Osteoblast (primary cell): ENCODE measurements at regions not wholly inside any gene's neighbourhood (a gene's known extent, or its start where the extent isn't known, plus 50 kb on each side); places are given as distances from the start of the nearest gene placed in this dataset.

Experiments used
- DNase-seq: peaks from one replicate; pipeline ENCODE4 v3.0.0; 2011; ENCODE audit warnings: low spot score, mixed read lengths; ENCODE audit not compliant: insufficient read length; ENCODE audit errors: missing footprints
- H2AFZ ChIP-seq: 2 replicates; pipeline ENCODE4 v1.6.0; 2011; ENCODE audit warnings: mild to moderate bottlenecking, low read length
- H3K27ac ChIP-seq: 2 replicates; pipeline ENCODE4 v1.5.1; 2011; ENCODE audit warnings: mild to moderate bottlenecking, low read depth, low read length, moderate library complexity
- H3K27me3 ChIP-seq: 2 replicates; pipeline ENCODE4 v1.6.0; 2012; ENCODE audit warnings: mild to moderate bottlenecking, control low read depth, inconsistent platforms, low read length, moderate library complexity; ENCODE audit not compliant: insufficient read depth
- H3K36me3 ChIP-seq: 2 replicates; pipeline ENCODE4 v1.5.1; 2011; ENCODE audit warnings: mild to moderate bottlenecking, low read length, control low read depth, moderate library complexity; ENCODE audit not compliant: insufficient read depth
- H3K4me1 ChIP-seq: 2 replicates; pipeline ENCODE4 v1.5.1; 2011; ENCODE audit warnings: mild to moderate bottlenecking, low read length, control low read depth, moderate library complexity; ENCODE audit not compliant: insufficient read depth
- H3K4me2 ChIP-seq: 2 replicates; pipeline ENCODE4 v1.6.0; 2011; ENCODE audit warnings: mild to moderate bottlenecking, low read length; ENCODE audit not compliant: insufficient read depth
- H3K4me3 ChIP-seq: fragments of 200-600 bp; sonication (generic); 3 replicates; pipeline ENCODE4 v1.5.1; 2012; ENCODE audit warnings: mild to moderate bottlenecking, low read length, inconsistent platforms; ENCODE audit not compliant: insufficient read depth
- H3K79me2 ChIP-seq: 2 replicates; pipeline ENCODE4 v1.6.0; 2012; ENCODE audit warnings: mild to moderate bottlenecking, low read length, control low read depth, inconsistent platforms; ENCODE audit not compliant: insufficient read depth
- H3K9me3 ChIP-seq: 2 replicates; pipeline ENCODE4 v1.5.1; 2011; ENCODE audit warnings: low read depth, low read length, control low read depth
- H4K20me1 ChIP-seq: 2 replicates; pipeline ENCODE4 v1.6.0; 2012; ENCODE audit warnings: mild to moderate bottlenecking, low read length, control low read depth; ENCODE audit not compliant: insufficient read depth
- TF ChIP-seq, protein P1 (sequence below): IDR thresholded peaks from 2 replicates; pipeline ENCODE4 v1.5.1; 2011; ENCODE audit warnings: mild to moderate bottlenecking, low read depth, low read length, moderate library complexity; ENCODE audit errors: extremely low read depth

DNA sequence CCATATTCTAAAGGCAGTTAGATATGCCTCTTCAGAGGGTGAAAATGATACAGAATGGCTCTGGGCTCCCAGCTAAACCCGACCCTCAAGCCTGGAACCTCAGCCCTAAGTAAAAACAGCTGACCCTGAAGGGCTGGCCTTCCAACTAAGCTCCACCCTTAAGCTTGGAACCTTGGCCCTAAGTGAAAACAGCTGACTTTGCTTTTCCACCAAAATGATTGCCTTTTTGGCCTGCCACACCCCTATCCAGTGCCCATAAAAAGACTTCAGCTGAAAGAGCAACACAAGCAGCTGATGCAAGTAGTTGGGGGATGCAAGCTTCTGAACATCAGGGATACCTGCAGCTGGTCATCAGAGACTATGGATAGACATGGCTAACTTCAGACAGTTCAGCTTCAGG, 647.4 kb upstream of the SGCD start:
- Histone ChIP-seq H3K4me2 (no peak overlapping the region), H3K27me3 (no peaks in the 10 kb centered on the region), H3K79me2 (no peaks in the 10 kb centered on the region), H3K4me1 (no peaks in the 10 kb centered on the region), H2AFZ (no peak overlapping the region), H3K9me3 (no peaks in the 10 kb centered on the region), H4K20me1 (no peaks in the 10 kb centered on the region), H3K27ac (no peak overlapping the region), H3K4me3 (no peak overlapping the region), H3K36me3 (no peaks in the 10 kb centered on the region)
- TF ChIP-seq, protein P1, sequence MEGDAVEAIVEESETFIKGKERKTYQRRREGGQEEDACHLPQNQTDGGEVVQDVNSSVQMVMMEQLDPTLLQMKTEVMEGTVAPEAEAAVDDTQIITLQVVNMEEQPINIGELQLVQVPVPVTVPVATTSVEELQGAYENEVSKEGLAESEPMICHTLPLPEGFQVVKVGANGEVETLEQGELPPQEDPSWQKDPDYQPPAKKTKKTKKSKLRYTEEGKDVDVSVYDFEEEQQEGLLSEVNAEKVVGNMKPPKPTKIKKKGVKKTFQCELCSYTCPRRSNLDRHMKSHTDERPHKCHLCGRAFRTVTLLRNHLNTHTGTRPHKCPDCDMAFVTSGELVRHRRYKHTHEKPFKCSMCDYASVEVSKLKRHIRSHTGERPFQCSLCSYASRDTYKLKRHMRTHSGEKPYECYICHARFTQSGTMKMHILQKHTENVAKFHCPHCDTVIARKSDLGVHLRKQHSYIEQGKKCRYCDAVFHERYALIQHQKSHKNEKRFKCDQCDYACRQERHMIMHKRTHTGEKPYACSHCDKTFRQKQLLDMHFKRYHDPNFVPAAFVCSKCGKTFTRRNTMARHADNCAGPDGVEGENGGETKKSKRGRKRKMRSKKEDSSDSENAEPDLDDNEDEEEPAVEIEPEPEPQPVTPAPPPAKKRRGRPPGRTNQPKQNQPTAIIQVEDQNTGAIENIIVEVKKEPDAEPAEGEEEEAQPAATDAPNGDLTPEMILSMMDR: no peak
- DNase-seq: no peak

DNA sequence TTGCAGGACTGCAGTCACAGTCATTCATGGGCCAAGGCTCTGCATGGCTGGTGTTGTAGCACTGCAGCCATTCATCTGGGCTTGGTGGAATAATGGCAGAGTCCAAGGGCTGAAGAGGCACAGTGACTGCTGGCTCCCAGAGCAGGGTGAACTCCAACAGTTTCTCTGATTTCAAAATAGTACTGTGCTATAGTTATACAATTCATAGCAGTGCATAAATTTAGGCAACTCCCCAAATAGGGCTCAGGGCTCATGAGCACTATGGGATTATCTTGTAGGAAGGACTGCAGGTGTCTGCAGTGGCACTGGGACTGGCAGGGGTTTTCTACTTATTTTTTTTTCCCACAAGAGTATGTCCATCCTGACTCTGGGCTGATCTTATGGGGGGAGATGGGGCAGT, 642.5 kb upstream of the SGCD start:
- H4K20me1 ChIP-seq: no peaks in the 10 kb centered on the region
- H3K27ac ChIP-seq: no peak overlapping the region
- TF ChIP-seq, protein P1: no peak
- no peak overlapping the region for H3K4me3 ChIP-seq
- no peak for DNase-seq
- no peaks in the 10 kb centered on the region for H3K9me3 ChIP-seq
- no peak overlapping the region for H3K4me2 ChIP-seq
- no peaks in the 10 kb centered on the region for H3K79me2 ChIP-seq
- H2AFZ ChIP-seq: no peak overlapping the region
- no peaks in the 10 kb centered on the region for H3K27me3 ChIP-seq
- no peaks in the 10 kb centered on the region for H3K36me3 ChIP-seq
- no peaks in the 10 kb centered on the region for H3K4me1 ChIP-seq

DNA sequence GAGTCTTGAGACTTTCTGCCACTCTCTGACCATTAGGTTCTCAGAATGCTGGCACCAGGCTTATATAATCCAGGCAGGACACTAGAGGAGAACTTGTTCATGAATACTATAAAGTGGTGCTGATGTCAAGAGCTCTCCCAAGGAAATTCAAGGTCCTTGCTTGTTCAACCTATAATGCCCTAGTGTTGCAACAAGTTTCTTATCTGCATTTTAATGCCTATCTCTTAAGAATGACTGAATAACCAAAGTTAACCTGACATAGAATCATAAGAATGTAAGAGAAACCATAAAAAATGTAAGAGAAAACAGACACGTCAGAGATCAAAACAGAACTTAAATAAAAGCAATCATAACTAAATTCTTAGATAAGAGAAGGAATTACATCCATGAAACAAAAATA, 640.8 kb upstream of the SGCD start:
- TF ChIP-seq, protein P1: no peak
- no peaks in the 10 kb centered on the region for H4K20me1 ChIP-seq
- H3K4me1 ChIP-seq: no peaks in the 10 kb centered on the region
- no peaks in the 10 kb centered on the region for H3K9me3 ChIP-seq
- no peak overlapping the region for H3K4me3 ChIP-seq
- no peak for DNase-seq
- H2AFZ ChIP-seq: no peak overlapping the region
- no peak overlapping the region for H3K4me2 ChIP-seq
- H3K79me2 ChIP-seq: no peaks in the 10 kb centered on the region
- no peak overlapping the region for H3K27ac ChIP-seq
- H3K36me3 ChIP-seq: no peaks in the 10 kb centered on the region
- no peaks in the 10 kb centered on the region for H3K27me3 ChIP-seq

DNA sequence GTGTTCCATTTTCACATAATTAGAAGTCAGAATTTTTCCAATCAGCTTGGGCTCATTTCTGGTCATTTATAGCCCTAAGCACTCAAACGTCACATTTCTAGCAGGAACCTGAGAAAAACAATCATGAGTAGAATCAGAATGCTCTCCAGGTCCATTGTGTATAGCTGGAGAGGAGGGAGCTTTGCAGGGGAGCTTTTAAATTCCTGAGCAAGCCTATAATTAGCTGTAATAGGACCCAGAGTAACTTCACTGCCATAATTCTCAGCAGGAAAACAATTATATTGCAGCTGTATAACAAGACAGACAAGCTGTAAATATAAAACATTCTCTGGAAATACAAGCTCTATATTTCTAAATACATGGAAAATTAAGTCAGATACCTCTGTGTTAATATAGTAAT, 637.6 kb upstream of the SGCD start:
- H3K4me1 ChIP-seq: no peaks in the 10 kb centered on the region
- TF ChIP-seq, protein P1: no peak
- no peak overlapping the region for H3K4me3 ChIP-seq
- H3K9me3 ChIP-seq: no peaks in the 10 kb centered on the region
- no peaks in the 10 kb centered on the region for H3K79me2 ChIP-seq
- H3K27me3 ChIP-seq: no peaks in the 10 kb centered on the region
- H3K36me3 ChIP-seq: no peaks in the 10 kb centered on the region
- H3K4me2 ChIP-seq: no peak overlapping the region
- no peak overlapping the region for H2AFZ ChIP-seq
- DNase-seq: no peak
- no peak overlapping the region for H3K27ac ChIP-seq
- no peaks in the 10 kb centered on the region for H4K20me1 ChIP-seq
